ENCODE measurements at regions not wholly inside any gene's neighbourhood (a gene's known extent, or its start where the extent isn't known, plus 50 kb on each side); places are given as distances from the start of the nearest gene placed in this dataset.

- TF ChIP-seq ZNF747 (tag by site-specific recombination; IDR thresholded peaks at IDR 0.05): no peak
- no peak for TF ChIP-seq KLF17 (tag by site-specific recombination; IDR thresholded peaks at IDR 0.05)
- TF ChIP-seq CTCF (tag by site-specific recombination; IDR thresholded peaks at IDR 0.05): no peak
- TF ChIP-seq MZF1 (tag by site-specific recombination; IDR thresholded peaks at IDR 0.05; ENCODE audit: borderline replicate concordance): no peak
- no peak for TF ChIP-seq ZBTB44 (tag by site-specific recombination; IDR thresholded peaks at IDR 0.05)
- TF ChIP-seq ZFHX2 (tag by site-specific recombination; conservative IDR thresholded peaks at IDR 0.05): no peak
- no peak for TF ChIP-seq RBAK (tag by site-specific recombination; IDR thresholded peaks at IDR 0.05)
- TF ChIP-seq TCF7L2 (IDR thresholded peaks at IDR 0.05; ENCODE audit: borderline replicate concordance, low read depth, low read length): no peak
- TF ChIP-seq ZNF639 (tag by site-specific recombination; IDR thresholded peaks at IDR 0.05): no peak
- TF ChIP-seq ZFP3 (tag by site-specific recombination; IDR thresholded peaks at IDR 0.05; ENCODE audit: low read depth): no peak
- TF ChIP-seq ZBTB7A (tag by site-specific recombination; IDR thresholded peaks at IDR 0.05; ENCODE audit: low read depth): no peak
- TF ChIP-seq ZNF530 (tag by site-specific recombination; IDR thresholded peaks at IDR 0.05; ENCODE audit: low read depth): no peak
Observed at GRCh38 chr15:77713281-77713680, 80.6 kb upstream of the LINGO1 start.

All from HEK293 (cell line).